ENCODE measurements at regions not wholly inside any gene's neighbourhood (a gene's known extent, or its start where the extent isn't known, plus 50 kb on each side); places are given as distances from the start of the nearest gene placed in this dataset.

- Histone ChIP-seq H3K27ac (peak overlapping the region; percentile 10), H3K27me3 (no peaks in the 10 kb centered on the region), H3K36me3 (no peaks in the 10 kb centered on the region), H3K9me3 (no peaks in the 10 kb centered on the region), H3K4me1 (peaks cover 42% of the 10 kb centered on the region), H3K4me3 (no peak overlapping the region)
- intact Hi-C loops (cut with DNase I) = no loop called here
- TF ChIP-seq, protein P1, sequence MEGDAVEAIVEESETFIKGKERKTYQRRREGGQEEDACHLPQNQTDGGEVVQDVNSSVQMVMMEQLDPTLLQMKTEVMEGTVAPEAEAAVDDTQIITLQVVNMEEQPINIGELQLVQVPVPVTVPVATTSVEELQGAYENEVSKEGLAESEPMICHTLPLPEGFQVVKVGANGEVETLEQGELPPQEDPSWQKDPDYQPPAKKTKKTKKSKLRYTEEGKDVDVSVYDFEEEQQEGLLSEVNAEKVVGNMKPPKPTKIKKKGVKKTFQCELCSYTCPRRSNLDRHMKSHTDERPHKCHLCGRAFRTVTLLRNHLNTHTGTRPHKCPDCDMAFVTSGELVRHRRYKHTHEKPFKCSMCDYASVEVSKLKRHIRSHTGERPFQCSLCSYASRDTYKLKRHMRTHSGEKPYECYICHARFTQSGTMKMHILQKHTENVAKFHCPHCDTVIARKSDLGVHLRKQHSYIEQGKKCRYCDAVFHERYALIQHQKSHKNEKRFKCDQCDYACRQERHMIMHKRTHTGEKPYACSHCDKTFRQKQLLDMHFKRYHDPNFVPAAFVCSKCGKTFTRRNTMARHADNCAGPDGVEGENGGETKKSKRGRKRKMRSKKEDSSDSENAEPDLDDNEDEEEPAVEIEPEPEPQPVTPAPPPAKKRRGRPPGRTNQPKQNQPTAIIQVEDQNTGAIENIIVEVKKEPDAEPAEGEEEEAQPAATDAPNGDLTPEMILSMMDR (IDR thresholded peaks at IDR 0.05) = no peak
- TF ChIP-seq POLR2AphosphoS5 (IDR thresholded peaks at IDR 0.05; ENCODE audit: insufficient read depth in 1 of 2, low read depth in 1 of 2) (no peak), POLR2A (IDR thresholded peaks at IDR 0.05) (no peak)
- DNase-seq (ENCODE audit: extremely low spot score in 2 of 2) = no peak
These were observed 249.4 kb downstream of the ACTL7B start for GRCh38 chr9:108606401-108606800.

DNA sequence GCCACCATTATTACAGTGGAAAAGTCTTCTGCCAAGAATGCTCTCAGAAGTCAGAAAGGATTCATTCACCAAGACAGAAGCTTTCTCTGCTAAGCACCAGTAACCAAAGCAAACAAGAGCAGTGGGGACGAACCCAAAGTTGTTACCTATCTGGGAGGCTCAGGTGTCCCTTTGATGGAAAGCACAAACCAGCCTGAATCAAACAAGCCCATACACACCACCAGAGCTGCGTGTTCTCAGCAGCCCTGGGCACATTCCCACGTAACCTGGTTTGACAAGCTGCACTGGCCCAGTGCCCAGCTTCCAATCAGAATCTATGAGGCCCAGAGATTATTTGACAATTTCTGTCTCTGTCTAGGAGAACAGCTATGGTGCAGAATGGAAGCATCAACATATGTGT lies 252.6 kb downstream of the ACTL7B start:
- TF ChIP-seq, protein P1 (IDR thresholded peaks at IDR 0.05) = no peak
- TF ChIP-seq POLR2A (IDR thresholded peaks at IDR 0.05) = no peak
- TF ChIP-seq POLR2AphosphoS5 (IDR thresholded peaks at IDR 0.05; ENCODE audit: insufficient read depth in 1 of 2, low read depth in 1 of 2) = peak in 1 of 2 donors; percentile 35
- DNase-seq (ENCODE audit: extremely low spot score in 2 of 2) = no peak
- intact Hi-C loops (cut with DNase I) = no loop called here
- Histone ChIP-seq H3K27ac (peak overlapping the region; percentile 3), H3K27me3 (no peaks in the 10 kb centered on the region), H3K4me1 (peaks cover 42% of the 10 kb centered on the region), H3K9me3 (no peaks in the 10 kb centered on the region), H3K36me3 (no peaks in the 10 kb centered on the region), H3K4me3 (no peak overlapping the region)

GRCh38 chr9:108600896-108601295 lies 254.9 kb downstream of the ACTL7B start:
- intact Hi-C loops (cut with DNase I) = no loop called here
- Histone ChIP-seq H3K27me3 (no peaks in the 10 kb centered on the region), H3K4me1 (peaks cover 33% of the 10 kb centered on the region), H3K4me3 (no peak overlapping the region), H3K36me3 (no peaks in the 10 kb centered on the region), H3K27ac (no peak overlapping the region), H3K9me3 (no peaks in the 10 kb centered on the region)
- no peak for DNase-seq (ENCODE audit: extremely low spot score in 2 of 2)
- TF ChIP-seq POLR2A (IDR thresholded peaks at IDR 0.05) = no peak
- TF ChIP-seq POLR2AphosphoS5 (IDR thresholded peaks at IDR 0.05; ENCODE audit: insufficient read depth in 1 of 2, low read depth in 1 of 2) = no peak
- TF ChIP-seq, protein P1 (IDR thresholded peaks at IDR 0.05) = no peak

DNA sequence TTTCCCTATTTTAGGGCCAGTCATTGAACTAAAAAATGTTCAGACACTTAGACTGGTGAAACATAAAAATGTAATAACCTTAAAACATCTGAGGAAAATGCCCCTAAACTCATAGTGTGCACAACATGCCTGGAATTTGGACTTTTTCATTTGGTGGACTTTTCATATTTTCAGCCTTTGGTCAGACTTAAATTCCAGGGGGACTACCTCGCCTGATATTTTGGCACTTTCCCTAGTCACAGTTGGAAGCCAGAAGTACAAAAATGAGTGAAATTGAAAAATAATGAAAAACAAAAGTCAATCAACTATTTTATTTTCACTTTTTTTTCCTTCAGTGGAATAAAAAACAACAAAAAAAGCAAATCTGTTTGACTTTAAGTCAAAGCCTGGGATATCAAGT lies 256.2 kb downstream of the ACTL7B start:
- H3K4me1 ChIP-seq = peaks cover 25% of the 10 kb centered on the region
- no peak overlapping the region for H3K4me3 ChIP-seq
- H3K36me3 ChIP-seq = no peaks in the 10 kb centered on the region
- intact Hi-C loops (cut with DNase I) = no loop called here
- TF ChIP-seq POLR2A (IDR thresholded peaks at IDR 0.05) = no peak
- no peak for TF ChIP-seq POLR2AphosphoS5 (IDR thresholded peaks at IDR 0.05; ENCODE audit: insufficient read depth in 1 of 2, low read depth in 1 of 2)
- TF ChIP-seq, protein P1 (IDR thresholded peaks at IDR 0.05) = no peak
- H3K27ac ChIP-seq = no peak overlapping the region
- no peaks in the 10 kb centered on the region for H3K27me3 ChIP-seq
- no peak for DNase-seq (ENCODE audit: extremely low spot score in 2 of 2)
- no peaks in the 10 kb centered on the region for H3K9me3 ChIP-seq

DNA sequence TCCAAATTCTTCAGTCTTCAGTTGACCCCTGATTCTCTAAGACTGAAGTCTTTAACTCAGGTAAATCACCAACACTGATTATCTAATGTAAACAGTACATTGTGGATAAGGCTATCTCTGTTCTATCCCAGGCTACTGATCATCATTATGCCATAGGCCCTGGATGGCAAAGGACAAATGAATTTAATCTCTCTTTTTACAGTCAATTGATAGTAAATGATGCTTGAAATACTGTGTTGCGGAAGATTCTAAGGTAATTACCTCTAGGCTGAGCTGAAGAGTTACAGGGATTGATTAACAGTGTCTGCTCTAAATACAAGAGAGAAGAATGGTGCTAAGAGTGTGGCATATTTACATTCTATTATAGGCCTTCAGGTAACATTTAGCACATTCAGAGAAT lies 264.7 kb downstream of the ACTL7B start:
- no peak for DNase-seq (ENCODE audit: extremely low spot score in 2 of 2)
- Histone ChIP-seq H3K4me3 (no peak overlapping the region), H3K27me3 (no peaks in the 10 kb centered on the region), H3K9me3 (no peaks in the 10 kb centered on the region), H3K4me1 (peaks cover 16% of the 10 kb centered on the region), H3K36me3 (no peaks in the 10 kb centered on the region), H3K27ac (no peak overlapping the region)
- TF ChIP-seq POLR2AphosphoS5 (IDR thresholded peaks at IDR 0.05; ENCODE audit: insufficient read depth in 1 of 2, low read depth in 1 of 2) = no peak
- TF ChIP-seq, protein P1 (IDR thresholded peaks at IDR 0.05) = no peak
- TF ChIP-seq POLR2A (IDR thresholded peaks at IDR 0.05) = no peak
- intact Hi-C loops (cut with DNase I) = no loop called here

Measured in vagina (tissue), 2 donors.